ENCODE measurements at regions not wholly inside any gene's neighbourhood (a gene's known extent, or its start where the extent isn't known, plus 50 kb on each side); places are given as distances from the start of the nearest gene placed in this dataset.

- Histone ChIP-seq H3K27me3 (ENCODE audit: control insufficient read depth in 2 of 2, insufficient read depth in 2 of 2, low read length in 2 of 2) (no peaks in the 10 kb centered on the region), H3K79me2 (ENCODE audit: insufficient read depth, low read length) (no peaks in the 10 kb centered on the region), H3K9ac (ENCODE audit: insufficient read depth, low read length, poor library complexity, severe bottlenecking) (no peak overlapping the region), H2AFZ (ENCODE audit: insufficient read depth, low read depth, low read length, poor library complexity, severe bottlenecking) (no peak overlapping the region), H4K20me1 (ENCODE audit: insufficient read depth, low read length) (no peaks in the 10 kb centered on the region), H3K36me3 (replicated peaks in 1 of 2; ENCODE audit: control insufficient read depth in 1 of 2, insufficient read depth in 2 of 2, low read length in 2 of 2) (no peaks in the 10 kb centered on the region), H3K9me3 (replicated peaks in 1 of 2; ENCODE audit: control insufficient read depth in 1 of 2, insufficient read depth in 1 of 2, low read length in 2 of 2) (peaks cover 14 to 19% of the 10 kb centered on the region in 2 donors), H3K4me1 (ENCODE audit: control insufficient read depth in 1 of 2, insufficient read depth in 2 of 2, low read length in 2 of 2) (no peaks in the 10 kb centered on the region), H3K27ac (ENCODE audit: low read depth in 1 of 2, low read length in 2 of 2) (no peak overlapping the region), H3K4me2 (replicated peaks; ENCODE audit: extremely low read depth, low read length, poor library complexity, severe bottlenecking) (no peak overlapping the region), H3K4me3 (replicated peaks in 1 of 3; ENCODE audit: low read depth in 2 of 3, low read length in 3 of 3) (no peak overlapping the region)
- TF ChIP-seq, protein P1, sequence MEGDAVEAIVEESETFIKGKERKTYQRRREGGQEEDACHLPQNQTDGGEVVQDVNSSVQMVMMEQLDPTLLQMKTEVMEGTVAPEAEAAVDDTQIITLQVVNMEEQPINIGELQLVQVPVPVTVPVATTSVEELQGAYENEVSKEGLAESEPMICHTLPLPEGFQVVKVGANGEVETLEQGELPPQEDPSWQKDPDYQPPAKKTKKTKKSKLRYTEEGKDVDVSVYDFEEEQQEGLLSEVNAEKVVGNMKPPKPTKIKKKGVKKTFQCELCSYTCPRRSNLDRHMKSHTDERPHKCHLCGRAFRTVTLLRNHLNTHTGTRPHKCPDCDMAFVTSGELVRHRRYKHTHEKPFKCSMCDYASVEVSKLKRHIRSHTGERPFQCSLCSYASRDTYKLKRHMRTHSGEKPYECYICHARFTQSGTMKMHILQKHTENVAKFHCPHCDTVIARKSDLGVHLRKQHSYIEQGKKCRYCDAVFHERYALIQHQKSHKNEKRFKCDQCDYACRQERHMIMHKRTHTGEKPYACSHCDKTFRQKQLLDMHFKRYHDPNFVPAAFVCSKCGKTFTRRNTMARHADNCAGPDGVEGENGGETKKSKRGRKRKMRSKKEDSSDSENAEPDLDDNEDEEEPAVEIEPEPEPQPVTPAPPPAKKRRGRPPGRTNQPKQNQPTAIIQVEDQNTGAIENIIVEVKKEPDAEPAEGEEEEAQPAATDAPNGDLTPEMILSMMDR (IDR thresholded peaks at IDR 0.05) = no peak
- no peak overlapping the region for H3K27ac Mint-ChIP-seq
- peaks cover 4 to 26% (median 21%) of the 10 kb centered on the region in 7 donors for H3K9me3 Mint-ChIP-seq
- peaks cover 0 to 3% of the 10 kb centered on the region in 2 donors for H3K36me3 Mint-ChIP-seq
- no peak for DNase-seq
- H3K4me3 Mint-ChIP-seq = no peak overlapping the region
- WGBS (ENCODE audit: insufficient coverage) = 60% methylated on average over 1 of the region's 5 CpGs
- intact Hi-C loops (cut with micrococcal nuclease) = no loop called here
- no peaks in the 10 kb centered on the region for H3K4me1 Mint-ChIP-seq
- peaks cover 0 to 1% (median 0%) of the 10 kb centered on the region in 3 donors for H3K27me3 Mint-ChIP-seq (ENCODE audit: low read depth in 3 of 3)
These were observed 100.1 kb downstream of the PSAT1 start for GRCh38 chr9:78397045-78397444.

DNA sequence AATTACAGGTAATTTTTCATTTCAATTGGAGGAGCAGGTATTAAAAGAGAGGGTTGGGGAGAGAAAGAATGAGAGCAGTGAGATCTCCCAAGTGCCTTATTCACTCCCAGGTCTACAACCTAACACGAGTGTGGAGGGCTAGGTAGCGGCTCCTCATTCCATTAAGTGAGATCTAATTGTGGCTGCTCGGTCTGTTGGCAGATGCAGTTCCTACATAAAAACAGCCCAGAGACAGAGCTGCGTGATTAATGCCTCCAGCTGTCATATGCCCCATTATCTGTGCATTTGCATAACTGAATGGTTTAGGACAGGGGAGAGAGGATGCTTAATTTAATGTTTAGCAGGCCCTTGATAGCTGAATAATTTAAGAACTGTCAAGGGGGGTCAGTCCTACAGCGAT is 100.5 kb downstream of the PSAT1 start:
- no peak overlapping the region for H3K9ac ChIP-seq (ENCODE audit: insufficient read depth, low read length, poor library complexity, severe bottlenecking)
- Mint-ChIP-seq H3K27me3 (ENCODE audit: low read depth in 3 of 3) (peaks cover 0 to 1% (median 0%) of the 10 kb centered on the region in 3 donors), H3K9me3 (peaks cover 4 to 26% (median 21%) of the 10 kb centered on the region in 7 donors), H3K36me3 (peaks cover 0 to 3% of the 10 kb centered on the region in 2 donors), H3K4me3 (no peak overlapping the region), H3K27ac (no peak overlapping the region), H3K4me1 (no peaks in the 10 kb centered on the region)
- H2AFZ ChIP-seq (ENCODE audit: insufficient read depth, low read depth, low read length, poor library complexity, severe bottlenecking) = no peak overlapping the region
- 95% methylated on average over 4 of the region's 5 CpGs for WGBS (ENCODE audit: insufficient coverage)
- no peaks in the 10 kb centered on the region for H3K4me1 ChIP-seq (ENCODE audit: control insufficient read depth in 1 of 2, insufficient read depth in 2 of 2, low read length in 2 of 2)
- no peak for DNase-seq
- no peak overlapping the region for H3K27ac ChIP-seq (ENCODE audit: low read depth in 1 of 2, low read length in 2 of 2)
- H3K4me3 ChIP-seq (replicated peaks in 1 of 3; ENCODE audit: low read depth in 2 of 3, low read length in 3 of 3) = no peak overlapping the region
- no peaks in the 10 kb centered on the region for H3K36me3 ChIP-seq (replicated peaks in 1 of 2; ENCODE audit: control insufficient read depth in 1 of 2, insufficient read depth in 2 of 2, low read length in 2 of 2)
- H3K4me2 ChIP-seq (replicated peaks; ENCODE audit: extremely low read depth, low read length, poor library complexity, severe bottlenecking) = no peak overlapping the region
- H4K20me1 ChIP-seq (ENCODE audit: insufficient read depth, low read length) = no peaks in the 10 kb centered on the region
- no peaks in the 10 kb centered on the region for H3K79me2 ChIP-seq (ENCODE audit: insufficient read depth, low read length)
- intact Hi-C loops (cut with micrococcal nuclease) = no loop called here
- H3K9me3 ChIP-seq (replicated peaks in 1 of 2; ENCODE audit: control insufficient read depth in 1 of 2, insufficient read depth in 1 of 2, low read length in 2 of 2) = peaks cover 14 to 19% of the 10 kb centered on the region in 2 donors
- H3K27me3 ChIP-seq (ENCODE audit: control insufficient read depth in 2 of 2, insufficient read depth in 2 of 2, low read length in 2 of 2) = no peaks in the 10 kb centered on the region
- TF ChIP-seq, protein P1 (IDR thresholded peaks at IDR 0.05) = no peak

Data from CD14-positive monocyte (primary cell).